Adrenal gland (tissue), 9 donors: ENCODE measurements at regions not wholly inside any gene's neighbourhood (a gene's known extent, or its start where the extent isn't known, plus 50 kb on each side); places are given as distances from the start of the nearest gene placed in this dataset.

ENCODE experiments used
- DNase-seq, 7 donors: peaks; one replicate each; pipeline ENCODE4 v3.0.0-alpha.2; 2019 to 2020
- H3K27ac ChIP-seq, 5 donors: fragments of 200-600 bp; sonication (generic) in 4 of 5; 1 replicate in 3 of 5; 2 replicates in 2 of 5; pipeline versions ENCODE4 v1.5.1 to v1.8.0; 2016 to 2020; ENCODE audit warnings: mild to moderate bottlenecking in 1 of 5
- H3K27me3 ChIP-seq: fragments of 200-600 bp; 2 replicates; pipeline ENCODE4 v1.8.0; 2021
- H3K36me3 ChIP-seq, 2 donors: fragments of 200-600 bp; replicated peaks in 1 of 2; 1 replicate in 1 of 2; 2 replicates in 1 of 2; pipeline versions ENCODE4 v1.5.1 to v1.8.0; 2018 to 2022
- H3K4me1 ChIP-seq, 2 donors: fragments of 200-600 bp; replicated peaks in 1 of 2; 1 replicate in 1 of 2; 2 replicates in 1 of 2; pipeline versions ENCODE4 v1.5.1 to v1.8.0; 2018 to 2021
- H3K4me3 ChIP-seq, 4 donors: fragments of 200-600 bp; sonication (generic) in 3 of 4; one replicate each; pipeline ENCODE4 v1.5.1; 2016 to 2018
- H3K9me3 ChIP-seq, 3 donors: fragments of 200-600 bp; sonication (generic) in 1 of 3; replicated peaks in 1 of 3; 1 replicate in 2 of 3; 2 replicates in 1 of 3; pipeline versions ENCODE4 v1.5.1 to v1.8.0; 2016 to 2021
- CTCF ChIP-seq, 6 experiments: fragments of 450-650 bp in 4 of 6; fragments of 200-600 bp in 2 of 6; sonication (generic) in 1 of 6; IDR thresholded peaks; 1 replicate in 5 of 6; 2 replicates in 1 of 6; pipeline versions ENCODE4 v1.5.1 to v1.8.0; 2016 to 2021; ENCODE audit warnings: antibody characterized with exemption in 6 of 6, mild to moderate bottlenecking in 2 of 6, moderate library complexity in 1 of 6
- POLR2A ChIP-seq, 2 donors: fragments of 450-650 bp; IDR thresholded peaks; one replicate each; pipeline ENCODE4 v1.6.1; 2017; ENCODE audit warnings: antibody characterized with exemption in 2 of 2, mild to moderate bottlenecking in 2 of 2, moderate library complexity in 1 of 2
- WGBS, 4 donors: extraction: QIAGEN DNeasy Blood & Tissue Kit in 2 of 4; methylation state at CpG; one replicate each; pipeline versions ENCODE4 v1.1.5 to v1.1.7; 2013 to 2017; 5-methylcytosine and 5-hydroxymethylcytosine counted together
- intact Hi-C, 2 donors: fragments of 100-400 bp; cut with DNase I; formaldehyde crosslinking; loops; one replicate each; pipeline versions ENCODE4 v1.14.1 to v1.15.0; 2022 to 2023
- donor health status: healthy with polysubstance abuse.
- donor health status: Bipolar disorder and iron deficiency.
- donor health status: DM: yes; HTN: yes; CAD: no.
- donor health status: DM: no; HTN: no; CAD: no.
- donor health status: DM: no; HTN: no; CAD: no.

GRCh38 chr14:97625477-97625876 lies 828.3 kb downstream of the VRK1 start:
- WGBS, 4 donors = 50 to 58% (median 57%) methylated on average over 3 of the region's 3 CpGs

GRCh38 chr14:97626088-97626487 lies 828.9 kb downstream of the VRK1 start:
- 64 to 78% (median 70%) methylated on average over 4 of the region's 4 CpGs for WGBS, 4 donors
- TF ChIP-seq POLR2A (IDR thresholded peaks at IDR 0.05) (no peak), CTCF (IDR thresholded peaks at IDR 0.05) (no peak)
- no peaks in the 10 kb centered on the region for H3K9me3 ChIP-seq
- H3K36me3 ChIP-seq = no peaks in the 10 kb centered on the region
- no peaks in the 10 kb centered on the region for H3K4me1 ChIP-seq
- H3K27me3 ChIP-seq = no peaks in the 10 kb centered on the region
- no peak overlapping the region for H3K27ac ChIP-seq
- no peak for DNase-seq
- H3K4me3 ChIP-seq = no peak overlapping the region
- intact Hi-C loops = no loop called here

More at GRCh38 chr14:97625477-97625876, 828.3 kb downstream of the VRK1 start:
- DNase-seq = no peak
- Histone ChIP-seq H3K27ac (no peak overlapping the region), H3K4me3 (no peak overlapping the region), H3K27me3 (no peaks in the 10 kb centered on the region), H3K36me3 (no peaks in the 10 kb centered on the region), H3K4me1 (no peaks in the 10 kb centered on the region), H3K9me3 (no peaks in the 10 kb centered on the region)
- TF ChIP-seq CTCF (IDR thresholded peaks at IDR 0.05) (no peak), POLR2A (IDR thresholded peaks at IDR 0.05) (no peak)
- intact Hi-C loops = no loop called here

- Histone ChIP-seq H3K4me3 (no peak overlapping the region), H3K4me1 (peaks cover 0 to 4% of the 10 kb centered on the region in 2 donors), H3K36me3 (no peaks in the 10 kb centered on the region), H3K27me3 (peaks cover 9% of the 10 kb centered on the region), H3K27ac (no peak overlapping the region), H3K9me3 (no peaks in the 10 kb centered on the region)
- intact Hi-C loops = no loop called here
- WGBS, 4 donors = 67 to 73% (median 71%) methylated on average over 5 of the region's 5 CpGs
- no peak for DNase-seq
- TF ChIP-seq POLR2A (IDR thresholded peaks at IDR 0.05) (no peak), CTCF (IDR thresholded peaks at IDR 0.05) (no peak)
Observed at GRCh38 chr14:97630249-97630648, 833.1 kb downstream of the VRK1 start.

GRCh38 chr14:97633131-97633738 lies 836.1 kb downstream of the VRK1 start:
- intact Hi-C loops = no loop called here
- Histone ChIP-seq H3K9me3 (no peaks in the 10 kb centered on the region), H3K36me3 (no peaks in the 10 kb centered on the region), H3K4me3 (no peak overlapping the region), H3K27ac (no peak overlapping the region), H3K4me1 (peaks cover 0 to 4% of the 10 kb centered on the region in 2 donors), H3K27me3 (peaks cover 9% of the 10 kb centered on the region)
- TF ChIP-seq POLR2A (IDR thresholded peaks at IDR 0.05) (no peak), CTCF (IDR thresholded peaks at IDR 0.05) (no peak)
- WGBS, 4 donors = 79 to 86% (median 82%) methylated on average over 4 of the region's 4 CpGs
- no peak for DNase-seq
